ENCODE measurements at regions not wholly inside any gene's neighbourhood (a gene's known extent, or its start where the extent isn't known, plus 50 kb on each side); places are given as distances from the start of the nearest gene placed in this dataset.

DNA sequence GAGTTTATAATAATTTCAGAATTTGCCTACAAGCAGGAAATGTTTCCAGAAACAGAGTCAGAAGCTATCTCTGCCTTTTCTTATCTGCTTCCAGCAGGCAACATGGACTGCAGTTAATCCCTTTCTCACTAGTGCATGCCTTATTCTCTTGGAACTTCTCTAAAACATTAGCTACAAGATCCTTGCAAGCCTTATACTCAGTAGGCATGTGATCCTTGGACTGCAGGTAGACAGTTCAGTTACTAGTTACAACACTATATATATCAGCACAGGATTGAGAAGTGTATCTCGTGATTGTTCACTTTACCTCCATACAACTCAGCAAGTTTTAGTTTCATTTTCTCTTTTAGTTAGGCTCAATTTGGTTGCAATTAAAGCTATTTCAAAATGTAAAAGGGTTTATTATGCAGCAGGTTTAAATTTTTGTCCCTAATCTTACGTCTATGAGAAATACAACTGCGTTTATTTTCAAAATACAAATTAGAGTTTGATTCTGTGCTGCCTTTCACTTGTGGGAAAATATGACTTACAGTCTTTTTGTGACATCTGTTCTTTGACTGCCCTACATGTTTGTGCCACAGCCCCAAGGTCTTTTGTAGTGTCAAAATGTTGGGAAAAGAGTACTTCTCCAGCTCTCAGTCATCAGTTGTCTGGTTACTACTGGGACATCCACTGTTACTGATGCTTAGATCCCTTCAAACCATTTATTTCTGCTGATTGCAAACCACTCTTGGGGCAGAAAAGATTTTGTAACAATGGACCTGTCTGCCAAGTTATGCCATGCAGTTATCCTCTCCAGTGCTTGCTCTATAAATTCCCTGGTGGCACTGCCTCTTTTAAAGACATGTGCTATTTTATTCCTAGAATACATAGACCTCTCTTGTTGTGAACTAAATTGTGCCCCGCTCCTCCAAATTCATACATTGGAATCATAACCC, 709.0 kb upstream of the FOXG1 start:
- no peaks in the 10 kb centered on the region for H3K27me3 ChIP-seq (ENCODE audit: control insufficient read depth, low read length)
- H3K27ac ChIP-seq (ENCODE audit: low read depth, low read length), result no peak overlapping the region
- H3K36me3 ChIP-seq (ENCODE audit: control insufficient read depth, low read length), result no peaks in the 10 kb centered on the region
- H3K9me2 ChIP-seq (replicated peaks; ENCODE audit: control insufficient read depth, low read length), result no peaks in the 10 kb centered on the region
- H3K9me3 ChIP-seq (ENCODE audit: control insufficient read depth, insufficient read depth, low read length), result peaks cover 4% of the 10 kb centered on the region; the same call in 1 of the 2 replicates
- H3K79me2 ChIP-seq (ENCODE audit: control insufficient read depth, low read length), result no peaks in the 10 kb centered on the region
- no peaks in the 10 kb centered on the region for H4K20me1 ChIP-seq (ENCODE audit: control insufficient read depth, insufficient read depth, low read depth, low read length)
- H3K4me2 ChIP-seq (ENCODE audit: low read length), result no peak overlapping the region
- no peak overlapping the region for H3K4me3 ChIP-seq (ENCODE audit: low read length)
- H3K4me1 ChIP-seq (ENCODE audit: control insufficient read depth, low read length), result no peaks in the 10 kb centered on the region
- TF ChIP-seq, protein P1, sequence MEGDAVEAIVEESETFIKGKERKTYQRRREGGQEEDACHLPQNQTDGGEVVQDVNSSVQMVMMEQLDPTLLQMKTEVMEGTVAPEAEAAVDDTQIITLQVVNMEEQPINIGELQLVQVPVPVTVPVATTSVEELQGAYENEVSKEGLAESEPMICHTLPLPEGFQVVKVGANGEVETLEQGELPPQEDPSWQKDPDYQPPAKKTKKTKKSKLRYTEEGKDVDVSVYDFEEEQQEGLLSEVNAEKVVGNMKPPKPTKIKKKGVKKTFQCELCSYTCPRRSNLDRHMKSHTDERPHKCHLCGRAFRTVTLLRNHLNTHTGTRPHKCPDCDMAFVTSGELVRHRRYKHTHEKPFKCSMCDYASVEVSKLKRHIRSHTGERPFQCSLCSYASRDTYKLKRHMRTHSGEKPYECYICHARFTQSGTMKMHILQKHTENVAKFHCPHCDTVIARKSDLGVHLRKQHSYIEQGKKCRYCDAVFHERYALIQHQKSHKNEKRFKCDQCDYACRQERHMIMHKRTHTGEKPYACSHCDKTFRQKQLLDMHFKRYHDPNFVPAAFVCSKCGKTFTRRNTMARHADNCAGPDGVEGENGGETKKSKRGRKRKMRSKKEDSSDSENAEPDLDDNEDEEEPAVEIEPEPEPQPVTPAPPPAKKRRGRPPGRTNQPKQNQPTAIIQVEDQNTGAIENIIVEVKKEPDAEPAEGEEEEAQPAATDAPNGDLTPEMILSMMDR (IDR thresholded peaks at IDR 0.05; ENCODE audit: low read depth, low read length, poor library complexity, severe bottlenecking), result no peak
- TF ChIP-seq EZH2phosphoT487 (IDR thresholded peaks at IDR 0.05; ENCODE audit: borderline replicate concordance, low read length), result no peak
- H3F3A ChIP-seq (ENCODE audit: control insufficient read depth, insufficient read depth), result no peaks in the 10 kb centered on the region

DNA sequence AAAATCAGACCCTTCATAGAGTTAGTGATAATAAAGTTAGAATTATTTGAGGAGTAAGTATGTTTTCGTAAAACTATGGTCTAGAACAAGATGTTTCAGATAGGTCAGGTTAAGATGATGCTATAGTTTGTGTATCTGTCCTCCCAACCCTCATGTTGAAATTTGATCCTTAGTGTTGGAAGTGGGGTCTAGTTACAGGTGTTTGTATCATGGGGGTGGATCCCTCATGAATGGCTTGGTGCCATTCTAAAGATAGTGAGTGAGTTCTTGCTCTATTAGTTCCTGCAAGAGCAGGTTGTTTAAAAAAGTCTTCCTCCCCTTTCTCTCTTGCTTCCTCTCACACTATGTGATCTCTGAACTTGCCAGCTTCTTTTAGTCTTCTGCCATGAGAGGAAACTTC, 707.3 kb upstream of the FOXG1 start:
- Histone ChIP-seq H3F3A (ENCODE audit: control insufficient read depth, insufficient read depth) (no peaks in the 10 kb centered on the region), H3K4me3 (ENCODE audit: low read length) (no peak overlapping the region)

DNA sequence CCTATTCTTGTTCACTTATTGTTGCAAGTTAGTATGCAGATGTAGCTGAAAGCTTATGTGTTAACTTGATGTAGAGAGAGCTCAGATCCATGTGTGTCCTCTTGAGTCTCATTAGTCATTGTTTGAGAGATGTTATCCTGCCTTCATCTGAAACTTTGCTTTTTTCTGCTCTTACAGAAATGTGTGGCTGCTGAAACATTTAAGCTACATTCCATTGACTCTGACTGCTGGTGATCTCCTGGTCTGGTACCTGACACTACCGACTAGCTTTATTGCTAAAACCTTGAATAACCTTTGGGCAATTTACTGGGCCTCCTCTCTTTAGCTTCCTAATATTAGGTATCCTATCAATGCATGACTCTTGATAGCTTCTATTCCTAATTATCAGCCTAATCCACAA, 705.6 kb upstream of the FOXG1 start:
- TF ChIP-seq EZH2phosphoT487 (IDR thresholded peaks at IDR 0.05; ENCODE audit: borderline replicate concordance, low read length), result no peak
- TF ChIP-seq, protein P1 (IDR thresholded peaks at IDR 0.05; ENCODE audit: low read depth, low read length, poor library complexity, severe bottlenecking), result no peak
- Histone ChIP-seq H3F3A (ENCODE audit: control insufficient read depth, insufficient read depth) (no peaks in the 10 kb centered on the region), H3K9me3 (ENCODE audit: control insufficient read depth, insufficient read depth, low read length) (no peaks in the 10 kb centered on the region; the same call in 1 of the 2 replicates), H3K27ac (ENCODE audit: low read depth, low read length) (no peak overlapping the region), H3K79me2 (ENCODE audit: control insufficient read depth, low read length) (no peaks in the 10 kb centered on the region), H3K27me3 (ENCODE audit: control insufficient read depth, low read length) (no peaks in the 10 kb centered on the region), H4K20me1 (ENCODE audit: control insufficient read depth, insufficient read depth, low read depth, low read length) (no peaks in the 10 kb centered on the region), H3K4me2 (ENCODE audit: low read length) (no peak overlapping the region), H3K4me3 (ENCODE audit: low read length) (no peak overlapping the region), H3K9me2 (replicated peaks; ENCODE audit: control insufficient read depth, low read length) (no peaks in the 10 kb centered on the region), H3K4me1 (ENCODE audit: control insufficient read depth, low read length) (no peaks in the 10 kb centered on the region), H3K36me3 (ENCODE audit: control insufficient read depth, low read length) (no peaks in the 10 kb centered on the region)

More for the DNA sequence above, 707.3 kb upstream of the FOXG1 start:
- no peaks in the 10 kb centered on the region for H3K9me2 ChIP-seq (replicated peaks; ENCODE audit: control insufficient read depth, low read length)
- no peak overlapping the region for H3K4me2 ChIP-seq (ENCODE audit: low read length)
- H3K27ac ChIP-seq (ENCODE audit: low read depth, low read length), result no peak overlapping the region
- no peaks in the 10 kb centered on the region for H4K20me1 ChIP-seq (ENCODE audit: control insufficient read depth, insufficient read depth, low read depth, low read length)
- H3K36me3 ChIP-seq (ENCODE audit: control insufficient read depth, low read length), result no peaks in the 10 kb centered on the region
- TF ChIP-seq, protein P1 (IDR thresholded peaks at IDR 0.05; ENCODE audit: low read depth, low read length, poor library complexity, severe bottlenecking), result no peak
- no peak for TF ChIP-seq EZH2phosphoT487 (IDR thresholded peaks at IDR 0.05; ENCODE audit: borderline replicate concordance, low read length)
- no peaks in the 10 kb centered on the region for H3K4me1 ChIP-seq (ENCODE audit: control insufficient read depth, low read length)
- H3K27me3 ChIP-seq (ENCODE audit: control insufficient read depth, low read length), result no peaks in the 10 kb centered on the region
- no peaks in the 10 kb centered on the region; the same call in 1 of the 2 replicates for H3K9me3 ChIP-seq (ENCODE audit: control insufficient read depth, insufficient read depth, low read length)
- no peaks in the 10 kb centered on the region for H3K79me2 ChIP-seq (ENCODE audit: control insufficient read depth, low read length)

All from DOHH2 (cell line).